ENCODE measurements at regions not wholly inside any gene's neighbourhood (a gene's known extent, or its start where the extent isn't known, plus 50 kb on each side); places are given as distances from the start of the nearest gene placed in this dataset.
A peak's percentile ranks its signal among the peaks of the same experiment; 100 is the strongest.

DNA sequence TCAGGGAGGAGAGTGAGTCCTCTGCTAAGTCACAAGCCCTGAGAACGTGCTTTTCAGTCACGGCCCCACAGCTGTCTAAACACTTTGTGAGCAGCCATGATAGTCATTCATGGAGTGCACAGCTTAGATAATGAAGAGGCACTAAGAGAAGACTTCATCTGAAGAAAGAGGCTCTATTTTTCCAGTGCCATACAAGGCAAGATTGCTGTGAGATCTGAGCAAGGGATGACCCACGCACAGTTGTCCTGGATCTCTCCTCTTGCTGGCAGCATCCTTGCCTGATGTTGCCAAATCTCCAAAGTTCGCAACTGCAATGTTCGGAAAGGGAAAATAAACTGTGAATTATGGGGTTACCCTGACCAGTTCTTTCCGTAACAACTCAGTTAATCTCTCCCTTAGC lies 418.7 kb downstream of the MEIS1 start:
- WGBS: 71% methylated on average over 6 of the region's 6 CpGs
- no peak for DNase-seq (ENCODE audit: low spot score in 2 of 2)
- H3K27me3 ChIP-seq: no peaks in the 10 kb centered on the region
- no peak overlapping the region for H3K4me3 ChIP-seq
- no peak for TF ChIP-seq EP300 (IDR thresholded peaks at IDR 0.05)
- TF ChIP-seq, protein P1, sequence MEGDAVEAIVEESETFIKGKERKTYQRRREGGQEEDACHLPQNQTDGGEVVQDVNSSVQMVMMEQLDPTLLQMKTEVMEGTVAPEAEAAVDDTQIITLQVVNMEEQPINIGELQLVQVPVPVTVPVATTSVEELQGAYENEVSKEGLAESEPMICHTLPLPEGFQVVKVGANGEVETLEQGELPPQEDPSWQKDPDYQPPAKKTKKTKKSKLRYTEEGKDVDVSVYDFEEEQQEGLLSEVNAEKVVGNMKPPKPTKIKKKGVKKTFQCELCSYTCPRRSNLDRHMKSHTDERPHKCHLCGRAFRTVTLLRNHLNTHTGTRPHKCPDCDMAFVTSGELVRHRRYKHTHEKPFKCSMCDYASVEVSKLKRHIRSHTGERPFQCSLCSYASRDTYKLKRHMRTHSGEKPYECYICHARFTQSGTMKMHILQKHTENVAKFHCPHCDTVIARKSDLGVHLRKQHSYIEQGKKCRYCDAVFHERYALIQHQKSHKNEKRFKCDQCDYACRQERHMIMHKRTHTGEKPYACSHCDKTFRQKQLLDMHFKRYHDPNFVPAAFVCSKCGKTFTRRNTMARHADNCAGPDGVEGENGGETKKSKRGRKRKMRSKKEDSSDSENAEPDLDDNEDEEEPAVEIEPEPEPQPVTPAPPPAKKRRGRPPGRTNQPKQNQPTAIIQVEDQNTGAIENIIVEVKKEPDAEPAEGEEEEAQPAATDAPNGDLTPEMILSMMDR (IDR thresholded peaks at IDR 0.05): no peak
- no peak for TF ChIP-seq POLR2AphosphoS5 (IDR thresholded peaks at IDR 0.05)
- TF ChIP-seq POLR2A (IDR thresholded peaks at IDR 0.05): no peak
- no peak overlapping the region for H3K27ac ChIP-seq
- H3K36me3 ChIP-seq: no peaks in the 10 kb centered on the region
- no peaks in the 10 kb centered on the region for H3K4me1 ChIP-seq
- H3K9me3 ChIP-seq: no peaks in the 10 kb centered on the region

DNA sequence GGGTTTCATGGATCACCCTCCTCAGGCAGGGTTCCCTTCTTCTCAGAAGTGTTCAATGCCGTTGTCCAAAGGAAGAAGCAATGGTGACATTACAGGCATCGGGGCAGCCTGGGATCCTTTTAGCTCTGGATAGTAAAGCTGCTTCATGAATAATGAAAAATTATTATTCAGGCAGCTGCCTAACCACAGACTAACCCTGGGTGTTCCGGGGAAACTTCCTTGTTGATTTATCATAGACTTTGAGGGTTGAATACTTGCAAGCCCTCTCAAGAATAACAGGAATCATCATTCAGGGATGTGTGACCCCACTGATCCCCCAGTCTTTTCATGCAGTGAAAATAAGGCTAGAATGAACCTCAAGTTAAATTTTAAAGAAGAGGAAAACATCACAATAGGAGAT lies 419.4 kb downstream of the MEIS1 start:
- WGBS: 75% methylated on average over 3 of the region's 3 CpGs
- H3K4me3 ChIP-seq: no peak overlapping the region
- H3K27ac ChIP-seq: no peak overlapping the region
- no peak for DNase-seq (ENCODE audit: low spot score in 2 of 2)
- no peaks in the 10 kb centered on the region for H3K9me3 ChIP-seq
- H3K4me1 ChIP-seq: no peaks in the 10 kb centered on the region
- no peaks in the 10 kb centered on the region for H3K27me3 ChIP-seq
- TF ChIP-seq, protein P1 (IDR thresholded peaks at IDR 0.05): no peak
- TF ChIP-seq EP300 (IDR thresholded peaks at IDR 0.05): no peak
- TF ChIP-seq POLR2AphosphoS5 (IDR thresholded peaks at IDR 0.05): no peak
- TF ChIP-seq POLR2A (IDR thresholded peaks at IDR 0.05): no peak
- no peaks in the 10 kb centered on the region for H3K36me3 ChIP-seq

DNA sequence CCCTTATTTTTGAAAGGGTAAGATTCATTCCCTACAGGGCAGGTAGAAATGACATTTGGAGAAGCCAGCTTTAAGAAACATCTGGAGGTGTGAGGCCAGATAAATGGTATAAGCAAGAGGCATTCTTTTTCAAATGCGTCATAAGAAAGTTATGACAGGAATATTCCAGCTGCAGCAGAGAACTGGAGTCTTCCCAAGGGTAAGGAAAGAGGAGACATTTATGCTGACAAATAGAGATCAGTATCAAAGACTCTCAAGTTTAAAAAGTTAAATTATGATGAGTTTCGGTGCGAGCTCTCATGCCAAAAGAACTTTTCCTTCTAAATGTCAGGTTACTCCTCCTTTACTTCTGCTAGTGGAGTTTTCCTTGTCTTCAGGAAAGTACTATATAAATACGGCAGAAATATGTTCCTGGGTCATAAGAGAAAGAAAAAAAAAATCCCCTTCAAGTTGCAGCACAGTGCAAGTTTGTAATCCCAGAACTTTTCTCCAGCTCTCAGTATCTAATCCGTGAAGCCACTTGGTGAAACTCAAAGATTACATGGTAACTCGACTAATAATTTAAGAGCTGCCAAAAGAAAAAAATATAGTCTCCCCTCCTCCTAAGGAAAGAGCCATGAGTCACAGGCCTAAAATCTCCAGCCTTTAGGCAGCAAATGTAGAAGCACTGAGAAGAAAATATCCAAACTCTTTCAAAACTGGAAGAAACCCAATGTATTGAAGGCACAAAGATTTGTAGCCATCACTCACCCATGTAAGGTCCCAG lies 428.1 kb downstream of the MEIS1 start:
- no peaks in the 10 kb centered on the region for H3K9me3 ChIP-seq
- H3K4me1 ChIP-seq: peaks cover 4% of the 10 kb centered on the region
- H3K36me3 ChIP-seq: no peaks in the 10 kb centered on the region
- no peaks in the 10 kb centered on the region for H3K27me3 ChIP-seq
- H3K4me3 ChIP-seq: no peak overlapping the region
- no peak for DNase-seq (ENCODE audit: low spot score in 2 of 2)
- TF ChIP-seq, protein P1 (IDR thresholded peaks at IDR 0.05): no peak
- TF ChIP-seq EP300 (IDR thresholded peaks at IDR 0.05) (no peak), POLR2A (IDR thresholded peaks at IDR 0.05) (no peak), POLR2AphosphoS5 (IDR thresholded peaks at IDR 0.05) (no peak)
- 36% methylated on average over 6 of the region's 6 CpGs for WGBS
- peak overlapping the region; percentile 11 for H3K27ac ChIP-seq

DNA sequence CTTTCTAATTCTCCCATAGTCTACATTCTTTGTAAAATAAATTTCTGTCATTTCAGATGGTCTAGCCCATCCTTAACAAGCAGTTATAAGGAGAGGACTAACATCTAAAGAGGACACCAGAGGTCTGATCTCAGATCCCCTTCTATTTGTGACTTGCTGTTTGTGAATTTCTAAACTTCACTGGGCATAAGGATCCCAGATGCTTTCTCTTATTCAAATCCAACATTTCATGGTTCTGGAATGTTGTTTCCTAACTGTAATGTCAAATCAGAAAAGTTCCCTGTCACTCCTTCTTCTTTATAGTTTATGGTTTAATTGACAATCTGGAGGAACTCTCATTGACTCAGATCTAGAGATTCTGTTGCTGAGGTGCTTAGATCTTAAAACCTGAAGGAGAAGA lies 430.2 kb downstream of the MEIS1 start:
- H3K4me1 ChIP-seq: peaks cover 4% of the 10 kb centered on the region
- H3K27ac ChIP-seq: no peak overlapping the region

DNA sequence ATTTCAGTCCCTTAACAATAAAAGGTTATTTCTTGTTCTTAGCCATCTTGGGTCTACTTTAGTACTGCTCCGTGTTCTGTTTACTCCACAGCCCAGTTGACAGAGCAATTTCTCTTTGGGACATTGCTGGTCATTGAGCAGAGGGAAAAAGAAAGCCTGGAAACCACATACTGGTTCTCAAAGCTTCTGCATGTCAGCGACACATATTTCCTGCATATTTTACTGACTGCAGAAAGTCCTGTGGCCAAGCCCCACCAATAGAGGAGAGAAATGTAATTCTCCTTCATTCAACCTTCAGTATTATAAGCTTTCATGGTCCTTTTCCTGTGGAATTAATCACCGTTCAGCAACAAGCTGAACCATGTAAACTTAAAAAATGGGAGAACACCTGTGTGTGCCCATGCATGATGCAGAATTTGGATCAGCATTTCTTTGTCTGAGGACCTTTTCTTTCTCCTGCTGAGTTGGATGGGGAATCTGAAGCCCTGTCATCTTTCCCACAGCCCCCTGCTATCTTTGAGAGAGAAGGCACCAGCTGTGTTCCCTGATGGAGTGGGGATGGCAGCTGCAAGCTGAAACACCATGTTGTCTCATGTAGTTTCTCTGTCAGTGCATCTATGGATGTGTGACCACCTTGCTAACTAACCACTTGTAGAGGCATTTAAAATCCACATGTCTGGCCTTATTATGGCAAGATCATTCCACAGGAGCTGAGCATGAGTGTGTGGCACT lies 431.6 kb downstream of the MEIS1 start:
- WGBS: 74% methylated on average over 3 of the region's 3 CpGs
- Histone ChIP-seq H3K36me3 (no peaks in the 10 kb centered on the region), H3K9me3 (no peaks in the 10 kb centered on the region), H3K4me3 (no peak overlapping the region), H3K4me1 (peaks cover 4% of the 10 kb centered on the region), H3K27ac (no peak overlapping the region), H3K27me3 (no peaks in the 10 kb centered on the region)
- TF ChIP-seq POLR2AphosphoS5 (IDR thresholded peaks at IDR 0.05): no peak
- no peak for DNase-seq (ENCODE audit: low spot score in 2 of 2)

More for the DNA sequence above, 430.2 kb downstream of the MEIS1 start:
- Histone ChIP-seq H3K36me3 (no peaks in the 10 kb centered on the region), H3K27me3 (no peaks in the 10 kb centered on the region), H3K9me3 (no peaks in the 10 kb centered on the region), H3K4me3 (no peak overlapping the region)
- DNase-seq (ENCODE audit: low spot score in 2 of 2): no peak
- TF ChIP-seq, protein P1 (IDR thresholded peaks at IDR 0.05): no peak
- TF ChIP-seq POLR2A (IDR thresholded peaks at IDR 0.05): no peak
- TF ChIP-seq POLR2AphosphoS5 (IDR thresholded peaks at IDR 0.05): no peak
- TF ChIP-seq EP300 (IDR thresholded peaks at IDR 0.05): no peak
